B cell (primary cell): ENCODE measurements at regions not wholly inside any gene's neighbourhood (a gene's known extent, or its start where the extent isn't known, plus 50 kb on each side); places are given as distances from the start of the nearest gene placed in this dataset.

Experiments
- ATAC-seq: fragments of 200-7000 bp; cut with Tn5 transposase; one replicate; pipeline ENCODE4 v1.10.0; 2021; ENCODE audit warnings: low read depth, mild to moderate bottlenecking, moderate number of reproducible peaks, moderate library complexity
- CTCF ChIA-PET: fragments of 350-600 bp; sonication (Branson Sonifier 250); formaldehyde crosslinking; loops from one replicate; lab custom pipeline; 2021; ENCODE audit warnings: antibody characterized with exemption, inconsistent platforms; lab: Charles Lee
- POLR2A ChIA-PET: fragments of 350-600 bp; sonication (Branson Sonifier 250); formaldehyde crosslinking; loops from one replicate; lab custom pipeline; 2021; ENCODE audit warnings: antibody characterized with exemption; lab: Charles Lee
- DNase-seq: peaks from one replicate; pipeline ENCODE4 v3.0.0; 2013
- H2AFZ ChIP-seq: 2 replicates; pipeline ENCODE4 v1.6.1; 2012; ENCODE audit warnings: mild to moderate bottlenecking, low read depth, low read length; ENCODE audit not compliant: insufficient read depth, poor library complexity, severe bottlenecking
- H3K27ac ChIP-seq, 2 donors: 1 replicate in 1 of 2; 2 replicates in 1 of 2; pipeline ENCODE4 v1.5.1; 2012 to 2013; ENCODE audit warnings: low read length in 2 of 2, mild to moderate bottlenecking in 2 of 2, moderate library complexity in 1 of 2
- H3K27me3 ChIP-seq, 4 experiments: fragments of 200-600 bp in 1 of 4; sonication (generic) in 1 of 4; replicated peaks in 1 of 4; 1 replicate in 2 of 4; 2 replicates in 2 of 4; pipeline versions ENCODE4 v1.6.1 to v1.7.0; 2013 to 2016; ENCODE audit warnings: low read length in 3 of 4, mild to moderate bottlenecking in 2 of 4, mixed read lengths in 1 of 4, moderate library complexity in 1 of 4; ENCODE audit not compliant: insufficient read depth in 4 of 4, control insufficient read depth in 3 of 4; ENCODE audit errors: control extremely low read depth in 1 of 4
- H3K36me3 ChIP-seq, 2 experiments: replicated peaks in 1 of 2; 1 replicate in 1 of 2; 2 replicates in 1 of 2; pipeline versions ENCODE4 v1.6.1 to v1.7.1; 2013; ENCODE audit warnings: low read length in 1 of 2; ENCODE audit not compliant: insufficient read depth in 2 of 2, control insufficient read depth in 1 of 2; ENCODE audit errors: control extremely low read depth in 1 of 2, extremely low read depth in 1 of 2
- H3K4me1 ChIP-seq, 2 donors: fragments of 200-600 bp in 1 of 2; sonication (generic) in 1 of 2; 1 replicate in 1 of 2; 2 replicates in 1 of 2; pipeline versions ENCODE4 v1.5.1 to v1.6.1; 2013 to 2017; ENCODE audit warnings: low read length in 2 of 2; ENCODE audit not compliant: control insufficient read depth in 2 of 2, insufficient read depth in 2 of 2
- H3K4me2 ChIP-seq: replicated peaks from 2 replicates; pipeline ENCODE3; 2012; ENCODE audit warnings: mild to moderate bottlenecking, low read depth, low read length; ENCODE audit not compliant: poor library complexity, severe bottlenecking
- H3K4me3 ChIP-seq, 5 experiments: fragments of 200-600 bp in 1 of 5; sonication (generic) in 1 of 5; 1 replicate in 3 of 5; 2 replicates in 2 of 5; pipeline versions ENCODE4 v1.5.1 to v1.7.0; 2011 to 2016; ENCODE audit warnings: low read length in 4 of 5, mild to moderate bottlenecking in 4 of 5, low read depth in 2 of 5, control low read depth in 1 of 5, moderate library complexity in 1 of 5; ENCODE audit not compliant: insufficient read depth in 1 of 5; ENCODE audit errors: control extremely low read depth in 1 of 5, extremely low read depth in 1 of 5
- H3K79me2 ChIP-seq: fragments of 200-600 bp; sonication (generic); one replicate; pipeline ENCODE4 v1.6.0; 2016; ENCODE audit warnings: low read length; ENCODE audit not compliant: control insufficient read depth, insufficient read depth
- H3K9ac ChIP-seq: fragments of 200-600 bp; sonication (generic); 2 replicates; pipeline ENCODE4 v1.6.1; 2017; ENCODE audit warnings: mild to moderate bottlenecking, low read length, moderate library complexity
- H3K9me3 ChIP-seq, 3 donors: one replicate each; pipeline versions ENCODE4 v1.6.1 to v1.7.1; 2013; ENCODE audit warnings: low read length in 2 of 3; ENCODE audit not compliant: control insufficient read depth in 2 of 3, insufficient read depth in 1 of 3; ENCODE audit errors: control extremely low read depth in 1 of 3
- H4K20me1 ChIP-seq: 2 replicates; pipeline ENCODE4 v1.6.0; 2012; ENCODE audit warnings: mild to moderate bottlenecking, low read length; ENCODE audit not compliant: insufficient read depth, control insufficient read depth, poor library complexity, severe bottlenecking
- H3K27ac Mint-ChIP-seq: one replicate; pipeline ENCODE4 v1.8.0; 2021; ENCODE audit warnings: mixed read lengths
- H3K27me3 Mint-ChIP-seq: one replicate; pipeline ENCODE4 v1.8.0; 2021; ENCODE audit warnings: mixed read lengths
- H3K4me1 Mint-ChIP-seq: one replicate; pipeline ENCODE4 v1.8.0; 2021; ENCODE audit warnings: mixed read lengths
- H3K4me3 Mint-ChIP-seq: one replicate; pipeline ENCODE4 v1.8.0; 2021; ENCODE audit warnings: mixed read lengths
- H3K9me3 Mint-ChIP-seq: one replicate; pipeline ENCODE4 v1.8.0; 2022; ENCODE audit warnings: mixed read lengths; ENCODE audit not compliant: insufficient read depth
- EZH2 ChIP-seq: IDR thresholded peaks from 2 replicates; pipeline ENCODE4 v1.6.1; 2012; ENCODE audit warnings: borderline replicate concordance, low read depth, mild to moderate bottlenecking, moderate library complexity, low read length; ENCODE audit not compliant: insufficient read depth, poor library complexity, severe bottlenecking
- WGBS: methylation state at CpG from one replicate; pipeline ENCODE4 v1.1.5; 2013; ENCODE audit warnings: missing lambda C conversion rate; ENCODE audit not compliant: insufficient coverage; 5-methylcytosine and 5-hydroxymethylcytosine counted together
- intact Hi-C: fragments of 100-400 bp; cut with micrococcal nuclease; formaldehyde crosslinking; loops from one replicate; pipeline ENCODE4 v1.10.0; 2022
- TF ChIP-seq, protein P1 (sequence below): fragments of 200-600 bp; IDR thresholded peaks from one replicate; pipeline ENCODE4 v1.8.0; 2022; ENCODE audit warnings: antibody characterized with exemption, mild to moderate bottlenecking

DNA sequence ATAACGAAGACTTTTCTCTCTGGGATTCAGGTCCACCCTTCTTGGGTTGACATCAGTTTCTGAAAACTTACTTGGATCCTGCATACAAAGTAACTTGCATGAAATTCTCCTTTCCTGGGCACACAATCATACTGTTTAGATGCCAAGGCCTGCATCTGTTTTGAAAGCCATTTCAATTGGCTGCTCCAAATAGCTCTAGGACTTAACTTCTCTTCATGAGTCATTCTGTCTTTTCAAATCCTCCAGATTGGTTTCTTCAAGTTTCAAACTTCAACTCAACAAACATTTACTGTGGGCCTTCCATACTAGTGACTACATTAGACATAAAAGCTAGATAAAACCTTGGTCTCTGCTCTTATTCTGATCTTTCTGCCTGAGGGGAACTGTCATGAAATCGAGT is 54.8 kb upstream of the HMHB1 start:
- no peaks in the 10 kb centered on the region for H3K27me3 ChIP-seq
- Mint-ChIP-seq H3K27ac (no peak overlapping the region), H3K4me1 (no peaks in the 10 kb centered on the region), H3K27me3 (no peaks in the 10 kb centered on the region), H3K9me3 (no peaks in the 10 kb centered on the region), H3K4me3 (no peak overlapping the region)
- DNase-seq (no peak), ATAC-seq (no peak)
- intact Hi-C loops, result no loop called here
- no peaks in the 10 kb centered on the region for H3K36me3 ChIP-seq
- no peaks in the 10 kb centered on the region for H3K79me2 ChIP-seq
- no peak overlapping the region for H3K4me2 ChIP-seq
- ChIA-PET CTCF (no interaction called here), POLR2A (no interaction called here)
- no peaks in the 10 kb centered on the region for H3K9me3 ChIP-seq
- no peaks in the 10 kb centered on the region for H3K4me1 ChIP-seq
- H4K20me1 ChIP-seq, result no peaks in the 10 kb centered on the region
- 100% methylated on average over 1 of the region's 2 CpGs for WGBS
- H3K9ac ChIP-seq, result no peak overlapping the region
- no peak overlapping the region for H2AFZ ChIP-seq
- no peak for TF ChIP-seq EZH2
- TF ChIP-seq, protein P1, sequence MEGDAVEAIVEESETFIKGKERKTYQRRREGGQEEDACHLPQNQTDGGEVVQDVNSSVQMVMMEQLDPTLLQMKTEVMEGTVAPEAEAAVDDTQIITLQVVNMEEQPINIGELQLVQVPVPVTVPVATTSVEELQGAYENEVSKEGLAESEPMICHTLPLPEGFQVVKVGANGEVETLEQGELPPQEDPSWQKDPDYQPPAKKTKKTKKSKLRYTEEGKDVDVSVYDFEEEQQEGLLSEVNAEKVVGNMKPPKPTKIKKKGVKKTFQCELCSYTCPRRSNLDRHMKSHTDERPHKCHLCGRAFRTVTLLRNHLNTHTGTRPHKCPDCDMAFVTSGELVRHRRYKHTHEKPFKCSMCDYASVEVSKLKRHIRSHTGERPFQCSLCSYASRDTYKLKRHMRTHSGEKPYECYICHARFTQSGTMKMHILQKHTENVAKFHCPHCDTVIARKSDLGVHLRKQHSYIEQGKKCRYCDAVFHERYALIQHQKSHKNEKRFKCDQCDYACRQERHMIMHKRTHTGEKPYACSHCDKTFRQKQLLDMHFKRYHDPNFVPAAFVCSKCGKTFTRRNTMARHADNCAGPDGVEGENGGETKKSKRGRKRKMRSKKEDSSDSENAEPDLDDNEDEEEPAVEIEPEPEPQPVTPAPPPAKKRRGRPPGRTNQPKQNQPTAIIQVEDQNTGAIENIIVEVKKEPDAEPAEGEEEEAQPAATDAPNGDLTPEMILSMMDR, result no peak
- H3K4me3 ChIP-seq, result no peak overlapping the region
- no peak overlapping the region for H3K27ac ChIP-seq

DNA sequence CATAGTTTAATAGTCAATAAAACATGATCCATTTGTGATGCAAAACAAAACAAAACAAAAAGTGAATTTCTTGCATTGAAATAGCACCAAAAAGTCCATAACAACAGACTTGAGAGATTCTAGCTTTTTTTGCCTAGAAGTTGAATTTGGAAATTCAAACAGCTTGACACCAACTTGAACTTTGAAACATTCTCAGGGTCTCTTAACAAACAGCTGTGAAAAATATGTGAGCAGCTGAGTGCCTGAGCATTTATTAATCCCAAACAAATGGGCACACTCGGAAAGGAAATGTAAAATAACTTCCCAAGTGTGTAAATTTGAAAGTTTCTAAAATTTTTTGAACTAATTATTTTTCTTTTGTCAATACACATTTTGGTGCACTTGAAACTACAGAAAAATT is 56.0 kb upstream of the HMHB1 start:
- no peak overlapping the region for H3K27ac Mint-ChIP-seq
- H3K27me3 ChIP-seq, result no peaks in the 10 kb centered on the region
- H3K9me3 Mint-ChIP-seq, result no peaks in the 10 kb centered on the region
- no peaks in the 10 kb centered on the region for H3K4me1 Mint-ChIP-seq
- H3K4me2 ChIP-seq, result no peak overlapping the region
- WGBS, result no CpG with 5 or more reads among the region's 1 CpG
- ATAC-seq (no peak), DNase-seq (no peak)
- no peak overlapping the region for H2AFZ ChIP-seq
- no peaks in the 10 kb centered on the region for H3K4me1 ChIP-seq
- no peak overlapping the region for H3K4me3 Mint-ChIP-seq
- no peaks in the 10 kb centered on the region for H3K27me3 Mint-ChIP-seq
- TF ChIP-seq EZH2, result no peak
- TF ChIP-seq, protein P1, result no peak
- POLR2A ChIA-PET, result no interaction called here
- intact Hi-C loops, result no loop called here
- no peak overlapping the region for H3K9ac ChIP-seq
- CTCF ChIA-PET, result no interaction called here
- H3K4me3 ChIP-seq, result no peak overlapping the region
- no peak overlapping the region for H3K27ac ChIP-seq
- no peaks in the 10 kb centered on the region for H3K36me3 ChIP-seq
- H4K20me1 ChIP-seq, result no peaks in the 10 kb centered on the region
- H3K9me3 ChIP-seq, result no peaks in the 10 kb centered on the region
- no peaks in the 10 kb centered on the region for H3K79me2 ChIP-seq
